Posterior cingulate gyrus (tissue), 11 donors: ENCODE measurements at regions not wholly inside any gene's neighbourhood (a gene's known extent, or its start where the extent isn't known, plus 50 kb on each side); places are given as distances from the start of the nearest gene placed in this dataset.

Experiments used
- DNase-seq, 10 donors: peaks; one replicate each; pipeline versions ENCODE4 v3.0.0 to v3.0.0-alpha.2; 2020 to 2021; ENCODE audit warnings: mixed read lengths in 3 of 10
- intact Hi-C: fragments of 100-400 bp; cut with DNase I; formaldehyde crosslinking; loops from one replicate; pipeline ENCODE4 v1.15.1; 2023

DNA sequence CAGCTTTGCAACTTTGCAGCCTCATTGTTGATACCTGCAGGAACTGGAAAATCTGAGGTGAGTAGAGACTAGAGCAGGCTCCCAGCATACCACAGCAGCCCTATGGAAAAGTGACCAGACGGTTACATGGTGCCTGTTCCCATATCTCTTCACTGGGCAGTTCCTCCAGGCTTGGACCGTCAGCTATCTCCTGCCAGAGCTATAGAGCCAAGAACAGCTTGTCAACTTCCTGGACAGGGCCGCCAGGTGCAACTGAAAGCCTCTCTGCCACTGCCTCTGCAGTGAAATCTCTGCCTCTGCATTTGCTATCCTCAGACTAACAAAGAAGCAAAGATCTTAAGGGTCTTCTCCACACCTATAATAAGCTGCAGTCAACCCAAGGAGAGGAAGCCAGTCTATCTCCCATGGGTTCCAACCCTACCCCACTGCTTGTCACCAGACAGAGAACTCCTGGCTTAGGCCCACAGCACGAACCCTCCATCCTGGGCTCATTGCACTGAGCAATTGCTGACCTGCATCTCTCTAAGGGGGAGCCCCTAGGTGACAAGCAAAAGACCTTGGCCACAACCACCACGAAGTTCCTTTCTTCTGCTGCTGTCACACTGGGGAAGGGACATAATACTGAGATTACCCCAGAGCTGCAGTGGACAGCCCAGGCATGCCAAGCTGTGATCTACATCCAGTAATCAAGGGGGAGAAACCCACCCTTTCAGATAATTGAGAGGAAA lies 60.1 kb upstream of the KHDRBS2 start:
- no peak for DNase-seq
- intact Hi-C loops: no loop called here

DNA sequence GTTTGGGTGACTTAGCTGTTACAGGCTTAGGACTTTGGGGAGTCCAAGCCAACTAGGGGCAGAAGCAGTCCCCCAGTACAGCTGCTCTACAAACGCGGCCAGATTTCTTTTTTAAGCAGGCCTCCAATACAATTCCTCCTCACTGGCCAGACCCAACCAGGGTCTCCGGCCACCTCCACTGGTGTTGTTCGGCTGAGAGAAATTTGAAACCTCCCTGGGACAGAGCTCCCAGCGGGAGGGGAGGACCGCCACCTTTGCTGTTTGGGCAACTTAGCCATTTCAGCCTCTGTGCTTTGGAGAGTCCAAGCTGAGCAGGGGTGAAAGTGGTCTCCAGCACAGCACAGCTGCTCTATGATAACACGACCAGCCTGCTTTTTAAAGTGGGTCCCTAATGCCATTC lies 59.4 kb upstream of the KHDRBS2 start:
- DNase-seq: no peak
- intact Hi-C loops: no loop called here

DNA sequence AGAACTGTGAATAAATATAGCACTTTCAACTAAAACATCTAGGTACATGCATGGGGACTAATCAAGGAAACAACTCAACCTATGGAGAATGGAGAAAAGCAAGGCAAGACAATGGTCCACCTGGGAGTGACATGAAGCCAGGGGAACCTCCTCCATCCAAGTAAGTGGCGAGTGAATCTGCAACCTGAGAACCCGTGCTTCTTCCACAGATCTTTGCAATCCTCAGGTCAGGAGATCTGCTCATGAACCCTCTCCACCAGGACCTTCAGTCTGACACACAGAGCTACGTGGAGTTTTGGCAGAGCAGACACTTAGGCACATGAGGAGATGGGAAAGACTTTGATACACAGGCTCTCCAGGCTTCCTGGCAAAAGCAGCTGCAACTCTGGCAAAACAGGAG lies 58.8 kb upstream of the KHDRBS2 start:
- intact Hi-C loops: no loop called here
- DNase-seq: no peak

DNA sequence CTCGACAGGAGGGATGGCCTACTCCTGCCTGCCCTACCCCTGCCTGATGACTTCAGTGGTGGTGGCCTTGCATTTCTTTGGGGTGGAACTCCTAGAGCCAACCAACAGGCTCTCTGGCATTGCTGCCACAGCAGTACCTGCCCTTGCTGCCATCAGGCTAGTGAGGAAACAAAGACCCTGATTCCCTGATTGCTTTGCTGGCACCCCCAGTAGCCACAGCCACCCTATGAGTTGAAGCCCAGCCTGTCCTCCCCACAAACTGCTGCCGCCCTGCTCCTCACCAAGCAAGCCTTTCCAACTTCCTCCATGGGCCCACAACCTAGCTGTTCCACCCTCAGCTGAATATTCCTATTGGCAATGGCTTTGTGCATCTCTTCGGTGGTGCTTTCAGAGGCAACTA lies 52.5 kb upstream of the KHDRBS2 start:
- DNase-seq: peak in 1 of 10 donors; percentile 25
- intact Hi-C loops: no loop called here
